HepG2 (cell line): ENCODE measurements at regions not wholly inside any gene's neighbourhood (a gene's known extent, or its start where the extent isn't known, plus 50 kb on each side); places are given as distances from the start of the nearest gene placed in this dataset.

Experiments used
- ATAC-seq: fragments of 200-7000 bp; cut with Tn5 transposase; 3 replicates; pipeline ENCODE4 v1.9.1; 2020; ENCODE audit warnings: mild to moderate bottlenecking, moderate library complexity
- BruUV-seq: library from RNA; stranded (reverse); fragments of 400-500 nt; replicated peaks from 2 replicates; lab custom pipeline; 2021; lab: Mats Ljungman, UMichigan
- CTCF ChIA-PET: fragments of 300-600 bp; formaldehyde crosslinking; extraction: SDS; loops from one replicate; lab custom pipeline; 2021; ENCODE audit warnings: low total read pairs, inconsistent platforms, low intra/inter-chr PET ratio; lab: Yijun Ruan, JAX
- POLR2A ChIA-PET: fragments of 350-600 bp; sonication (Branson Sonifier 250); formaldehyde crosslinking; loops from one replicate; lab custom pipeline; 2020; ENCODE audit warnings: antibody characterized with exemption, inconsistent platforms; lab: Yijun Ruan, JAX
- DNase-seq: peaks from one replicate; pipeline ENCODE4 v3.0.0-alpha.2; 2015; ENCODE audit warnings: low spot score
- FAIRE-seq: peaks from 3 replicates; lab custom pipeline; 2011; peaks lifted over from hg19 to GRCh38; lab: Jason Lieb, UNC
- H2AFZ ChIP-seq: one replicate; pipeline ENCODE4 v1.6.1; 2011; ENCODE audit warnings: low read length, inconsistent platforms
- H3K27ac ChIP-seq: fragments of 300-600 bp; 3 replicates; pipeline ENCODE4 v1.8.0; 2011; ENCODE audit warnings: mixed run types, mild to moderate bottlenecking, mixed read lengths, low read length, inconsistent platforms; ENCODE audit not compliant: insufficient read depth; ENCODE audit errors: extremely low read length
- H3K27me3 ChIP-seq, 2 experiments: fragments of 200-600 bp in 1 of 2; 2 replicates in 1 of 2; 3 replicates in 1 of 2; pipeline versions ENCODE4 v1.6.0 to v1.8.0; 2011; ENCODE audit warnings: low read length in 2 of 2, mild to moderate bottlenecking in 2 of 2, moderate library complexity in 2 of 2, inconsistent platforms in 1 of 2; ENCODE audit not compliant: insufficient read depth in 2 of 2, control insufficient read depth in 1 of 2
- H3K36me3 ChIP-seq, 2 experiments: fragments of 200-600 bp in 1 of 2; replicated peaks in 1 of 2; 2 replicates in 1 of 2; 3 replicates in 1 of 2; pipeline versions ENCODE4 v1.5.1 to v1.8.0; 2011; ENCODE audit warnings: low read length in 2 of 2, inconsistent platforms in 1 of 2; ENCODE audit not compliant: insufficient read depth in 2 of 2, control insufficient read depth in 1 of 2
- H3K4me1 ChIP-seq: 2 replicates; pipeline ENCODE4 v1.5.1; 2012; ENCODE audit warnings: low read length, inconsistent platforms; ENCODE audit not compliant: insufficient read depth
- H3K4me2 ChIP-seq: 2 replicates; pipeline ENCODE4 v1.6.0; 2011; ENCODE audit warnings: low read depth, low read length, inconsistent platforms
- H3K4me3 ChIP-seq, 3 experiments: fragments of 200-600 bp in 1 of 3; sonication (generic), shearing (Covaris generic) in 1 of 3; replicated peaks in 1 of 3; 2 replicates each; pipeline ENCODE4 v1.5.1; 2011 to 2016; ENCODE audit warnings: low read length in 3 of 3, inconsistent platforms in 2 of 3, low read depth in 2 of 3, mild to moderate bottlenecking in 2 of 3, control low read depth in 1 of 3, mixed read lengths in 1 of 3; ENCODE audit not compliant: insufficient read depth in 1 of 3
- H3K79me2 ChIP-seq: one replicate; pipeline ENCODE4 v1.6.1; 2011; ENCODE audit warnings: low read length, inconsistent platforms; ENCODE audit not compliant: insufficient read depth
- H3K9ac ChIP-seq: 2 replicates; pipeline ENCODE4 v1.6.0; 2011; ENCODE audit warnings: mild to moderate bottlenecking, low read depth, low read length, inconsistent platforms; ENCODE audit not compliant: insufficient read depth
- H3K9me3 ChIP-seq: 2 replicates; pipeline ENCODE4 v1.5.1; 2012; ENCODE audit warnings: mild to moderate bottlenecking, low read length
- H4K20me1 ChIP-seq: 2 replicates; pipeline ENCODE4 v1.6.0; 2011; ENCODE audit warnings: inconsistent platforms, mild to moderate bottlenecking, low read length, moderate library complexity; ENCODE audit not compliant: insufficient read depth
- REL ChIP-seq: sonication (generic); formaldehyde crosslinking; conservative IDR thresholded peaks from 2 replicates; pipeline ENCODE4 v1.8.0; 2022; ENCODE audit warnings: mild to moderate bottlenecking, missing genetic modification reagents, moderate library complexity
- ZSCAN29 ChIP-seq: sonication (generic); formaldehyde crosslinking; conservative IDR thresholded peaks from 2 replicates; pipeline ENCODE4 v1.4.0; 2020; ENCODE audit warnings: mild to moderate bottlenecking, missing genetic modification reagents
- WGBS: methylation state at CpG from one replicate; pipeline ENCODE4 v1.1.6; 2017; ENCODE audit warnings: low lambda C conversion rate; 5-methylcytosine and 5-hydroxymethylcytosine counted together
- in situ Hi-C: cut with HindIII; loops from 2 replicates; pipeline ENCODE4 v1.10.0; 2017; ENCODE audit warnings: low pct_unique_long_range_greater_than_20kb; ENCODE audit not compliant: extremely low pct_ligation_motif_present
- intact Hi-C: fragments of 100-400 bp; cut with micrococcal nuclease; formaldehyde crosslinking; loops from one replicate; pipeline ENCODE4 v1.10.0; 2022; ENCODE audit not compliant: unreplicated experiment
- TF ChIP-seq, protein P1 (sequence below): sonication (generic); formaldehyde crosslinking; IDR thresholded peaks from 2 replicates; pipeline ENCODE4 v1.4.0; 2020; ENCODE audit warnings: missing genetic modification reagents, mild to moderate bottlenecking, borderline replicate concordance
- TF ChIP-seq, protein P2 (sequence below): sonication (generic); formaldehyde crosslinking; IDR thresholded peaks from 2 replicates; pipeline ENCODE4 v1.4.0; 2020; ENCODE audit warnings: missing genetic modification reagents; ENCODE audit errors: not compliant biosample characterization
- TF ChIP-seq, protein P3 (sequence below): sonication (generic); formaldehyde crosslinking; IDR thresholded peaks from 2 replicates; pipeline ENCODE4 v1.5.0; 2020; ENCODE audit warnings: mild to moderate bottlenecking, missing genetic modification reagents

DNA sequence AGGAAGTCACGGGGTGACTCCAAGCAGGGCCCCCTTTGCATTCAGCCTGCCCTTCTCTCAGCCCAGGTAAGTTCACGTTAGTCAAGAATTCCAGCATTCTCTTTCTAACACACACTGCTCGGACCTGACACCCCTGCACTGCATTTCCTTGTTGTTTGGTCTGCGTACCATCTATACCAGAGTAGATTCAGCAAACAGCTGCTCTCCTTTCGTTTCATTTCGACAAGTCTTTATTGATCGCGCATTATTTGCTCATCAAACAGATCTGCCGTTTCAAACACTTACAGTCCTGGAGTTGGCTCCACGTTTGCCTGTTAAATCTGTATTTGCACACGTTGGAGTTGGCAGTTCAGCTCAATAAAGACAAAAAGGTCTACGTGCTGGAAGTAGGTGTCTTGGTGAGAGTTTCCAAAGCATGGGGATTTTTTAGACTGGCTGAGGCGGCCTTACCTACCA lies 495.1 kb downstream of the RPS24 start (continued):
- TF ChIP-seq, protein P1, sequence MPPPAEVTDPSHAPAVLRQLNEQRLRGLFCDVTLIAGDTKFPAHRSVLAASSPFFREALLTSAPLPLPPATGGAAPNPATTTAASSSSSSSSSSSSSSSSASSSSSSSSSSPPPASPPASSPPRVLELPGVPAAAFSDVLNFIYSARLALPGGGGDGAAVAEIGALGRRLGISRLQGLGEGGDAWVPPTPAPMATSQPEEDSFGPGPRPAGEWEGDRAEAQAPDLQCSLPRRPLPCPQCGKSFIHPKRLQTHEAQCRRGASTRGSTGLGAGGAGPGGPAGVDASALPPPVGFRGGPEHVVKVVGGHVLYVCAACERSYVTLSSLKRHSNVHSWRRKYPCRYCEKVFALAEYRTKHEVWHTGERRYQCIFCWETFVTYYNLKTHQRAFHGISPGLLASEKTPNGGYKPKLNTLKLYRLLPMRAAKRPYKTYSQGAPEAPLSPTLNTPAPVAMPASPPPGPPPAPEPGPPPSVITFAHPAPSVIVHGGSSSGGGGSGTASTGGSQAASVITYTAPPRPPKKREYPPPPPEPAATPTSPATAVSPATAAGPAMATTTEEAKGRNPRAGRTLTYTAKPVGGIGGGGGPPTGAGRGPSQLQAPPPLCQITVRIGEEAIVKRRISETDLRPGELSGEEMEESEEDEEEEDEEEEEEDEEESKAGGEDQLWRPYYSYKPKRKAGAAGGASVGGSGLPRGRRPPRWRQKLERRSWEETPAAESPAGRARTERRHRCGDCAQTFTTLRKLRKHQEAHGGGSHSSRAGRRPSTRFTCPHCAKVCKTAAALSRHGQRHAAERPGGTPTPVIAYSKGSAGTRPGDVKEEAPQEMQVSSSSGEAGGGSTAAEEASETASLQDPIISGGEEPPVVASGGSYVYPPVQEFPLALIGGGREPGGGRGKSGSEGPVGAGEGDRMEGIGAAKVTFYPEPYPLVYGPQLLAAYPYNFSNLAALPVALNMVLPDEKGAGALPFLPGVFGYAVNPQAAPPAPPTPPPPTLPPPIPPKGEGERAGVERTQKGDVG (CRISPR knock-in tag) = 0 out of 2 replicates have a peak, but pooled peaks have one; percentile 26
- TF ChIP-seq, protein P2, sequence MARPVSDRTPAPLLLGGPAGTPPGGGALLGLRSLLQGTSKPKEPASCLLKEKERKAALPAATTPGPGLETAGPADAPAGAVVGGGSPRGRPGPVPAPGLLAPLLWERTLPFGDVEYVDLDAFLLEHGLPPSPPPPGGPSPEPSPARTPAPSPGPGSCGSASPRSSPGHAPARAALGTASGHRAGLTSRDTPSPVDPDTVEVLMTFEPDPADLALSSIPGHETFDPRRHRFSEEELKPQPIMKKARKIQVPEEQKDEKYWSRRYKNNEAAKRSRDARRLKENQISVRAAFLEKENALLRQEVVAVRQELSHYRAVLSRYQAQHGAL (CRISPR knock-in tag) = no peak
- TF ChIP-seq, all 625 proteins: peak for 257

DNA sequence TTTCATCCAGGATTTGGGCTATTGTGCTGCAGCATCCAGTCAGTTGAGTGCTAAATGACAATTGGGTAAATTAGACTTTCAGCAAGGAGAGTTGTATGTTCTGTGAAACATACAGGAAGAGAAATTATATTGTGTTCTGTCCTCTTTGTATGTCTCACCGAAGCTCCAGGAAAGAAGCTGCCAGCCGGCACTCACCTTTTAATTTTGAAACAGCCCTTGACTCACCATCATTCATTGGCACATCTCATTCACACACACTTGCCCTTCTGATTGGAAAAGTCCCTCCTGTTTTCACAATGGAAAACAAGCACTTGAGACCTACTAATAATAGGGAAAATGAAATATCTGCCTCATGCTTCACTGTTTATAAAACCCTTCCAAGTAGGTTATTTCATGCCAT lies 495.6 kb downstream of the RPS24 start:
- 0 out of 2 replicates have a peak, but pooled peaks have one; percentile 18 for TF ChIP-seq ZSCAN29
- TF ChIP-seq, protein P3, sequence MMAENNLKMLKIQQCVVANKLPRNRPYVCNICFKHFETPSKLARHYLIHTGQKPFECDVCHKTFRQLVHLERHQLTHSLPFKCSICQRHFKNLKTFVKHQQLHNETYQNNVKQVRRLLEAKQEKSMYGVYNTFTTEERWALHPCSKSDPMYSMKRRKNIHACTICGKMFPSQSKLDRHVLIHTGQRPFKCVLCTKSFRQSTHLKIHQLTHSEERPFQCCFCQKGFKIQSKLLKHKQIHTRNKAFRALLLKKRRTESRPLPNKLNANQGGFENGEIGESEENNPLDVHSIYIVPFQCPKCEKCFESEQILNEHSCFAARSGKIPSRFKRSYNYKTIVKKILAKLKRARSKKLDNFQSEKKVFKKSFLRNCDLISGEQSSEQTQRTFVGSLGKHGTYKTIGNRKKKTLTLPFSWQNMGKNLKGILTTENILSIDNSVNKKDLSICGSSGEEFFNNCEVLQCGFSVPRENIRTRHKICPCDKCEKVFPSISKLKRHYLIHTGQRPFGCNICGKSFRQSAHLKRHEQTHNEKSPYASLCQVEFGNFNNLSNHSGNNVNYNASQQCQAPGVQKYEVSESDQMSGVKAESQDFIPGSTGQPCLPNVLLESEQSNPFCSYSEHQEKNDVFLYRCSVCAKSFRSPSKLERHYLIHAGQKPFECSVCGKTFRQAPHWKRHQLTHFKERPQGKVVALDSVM (CRISPR knock-in tag) = no peak
- TF ChIP-seq REL (CRISPR knock-in tag) = 0 out of 2 replicates have a peak, but pooled peaks have one; percentile 37
- Histone ChIP-seq H3K27ac (peak overlapping the region; percentile 64), H3K79me2 (no peaks in the 10 kb centered on the region), H2AFZ (no peak overlapping the region), H3K27me3 (no peaks in the 10 kb centered on the region), H3K9ac (peak overlapping the region; percentile 34), H3K9me3 (no peaks in the 10 kb centered on the region), H4K20me1 (no peaks in the 10 kb centered on the region), H3K4me2 (peak overlapping the region; percentile 57), H3K4me3 (peak overlapping the region in 2 of 3 experiments; percentile 1 to 31; a peak in 2 of 6 replicates), H3K4me1 (peaks cover 75% of the 10 kb centered on the region), H3K36me3 (no peaks in the 10 kb centered on the region)
- peak; percentile 22; the same call in 2 of the 3 replicates for ATAC-seq
- in situ Hi-C loops (no loop called here), intact Hi-C loops (no loop called here)
- POLR2A ChIA-PET = interaction anchor here (0.7 to 1.5 kb wide), 9 partner anchors 9 to 443 kb away, joined by 3 to 12 read pairs (median 4); no protein-coding TSS in a partner anchor
- BruUV-seq = no TSS peak
- no peak for FAIRE-seq
- no peak for DNase-seq
- WGBS = 49% methylated on average over 2 of the region's 2 CpGs
- CTCF ChIA-PET = no interaction called here
